HG03565 (cell line): ENCODE measurements at regions not wholly inside any gene's neighbourhood (a gene's known extent, or its start where the extent isn't known, plus 50 kb on each side); places are given as distances from the start of the nearest gene placed in this dataset.

Experiments used
- ATAC-seq: cut with Tn5 transposase; IDR thresholded peaks from one replicate; pipeline ENCODE4 v1.9.1; 2021; ENCODE audit warnings: mild to moderate bottlenecking, moderate library complexity; ENCODE audit not compliant: unreplicated experiment

DNA sequence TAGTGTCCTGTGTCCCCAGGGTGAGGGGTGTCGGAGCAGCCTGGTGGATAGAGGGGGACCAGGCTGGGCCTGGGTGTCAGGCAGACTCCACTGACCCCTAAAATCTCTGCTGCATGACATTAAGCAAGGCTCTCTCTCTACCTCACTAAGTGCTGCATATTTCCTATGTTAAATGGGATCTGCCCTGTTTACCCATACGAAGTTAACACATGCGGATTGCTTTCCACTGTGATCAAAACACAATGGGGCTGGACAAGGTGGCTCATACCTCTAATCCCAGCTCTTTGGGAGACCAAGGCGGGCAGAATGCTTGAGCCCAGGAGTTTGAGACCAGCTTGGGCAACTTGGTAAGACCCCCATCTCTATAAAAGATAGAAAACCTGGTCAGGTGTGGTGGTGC lies 426.2 kb downstream of the MIAT start:
- no peak for ATAC-seq

- ATAC-seq = no peak
These were observed 426.7 kb downstream of the MIAT start for GRCh38 chr22:27084130-27084529.

- ATAC-seq = no peak
These were observed 429.0 kb downstream of the MIAT start for GRCh38 chr22:27086080-27087044.

- no peak for ATAC-seq
These were observed 429.7 kb downstream of the MIAT start for GRCh38 chr22:27087051-27087450.

DNA sequence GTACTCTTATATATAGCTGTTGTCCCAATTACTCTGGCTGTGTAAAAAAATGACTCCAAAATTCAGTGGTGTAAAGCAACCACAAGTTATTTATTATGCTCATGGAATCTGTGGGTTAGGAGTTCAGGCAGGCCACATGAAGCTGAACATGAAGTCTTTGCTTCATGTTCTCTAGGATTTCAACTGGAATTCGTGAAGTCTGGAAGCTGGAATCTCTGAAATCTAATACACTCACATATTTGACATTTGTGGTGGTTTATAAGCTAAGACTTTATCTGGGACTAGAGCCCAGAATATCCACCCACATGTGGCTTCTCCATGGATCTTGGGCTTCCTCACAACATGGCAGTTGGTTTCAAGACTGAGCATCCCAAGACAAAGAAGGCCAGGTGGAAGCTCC lies 430.6 kb downstream of the MIAT start:
- ATAC-seq = no peak

GRCh38 chr22:27089264-27089663 lies 431.9 kb downstream of the MIAT start:
- ATAC-seq = no peak

GRCh38 chr22:27090611-27091011 lies 433.2 kb downstream of the MIAT start:
- no peak for ATAC-seq

DNA sequence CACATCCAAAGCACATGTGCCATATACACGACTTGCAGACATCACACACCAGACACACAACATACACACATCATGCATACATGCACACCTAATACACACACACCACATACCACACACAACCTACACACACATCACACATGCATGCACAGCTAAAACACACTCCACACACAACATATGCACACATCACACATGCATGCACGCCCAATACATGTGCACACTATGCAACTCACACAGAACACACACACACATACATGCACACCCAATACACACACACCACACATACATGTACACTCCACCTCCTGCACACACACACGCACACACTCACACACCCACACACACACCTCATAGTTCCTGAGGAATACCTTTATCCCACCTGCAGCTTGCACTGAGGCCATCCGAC lies 436.0 kb downstream of the MIAT start:
- no peak for ATAC-seq

DNA sequence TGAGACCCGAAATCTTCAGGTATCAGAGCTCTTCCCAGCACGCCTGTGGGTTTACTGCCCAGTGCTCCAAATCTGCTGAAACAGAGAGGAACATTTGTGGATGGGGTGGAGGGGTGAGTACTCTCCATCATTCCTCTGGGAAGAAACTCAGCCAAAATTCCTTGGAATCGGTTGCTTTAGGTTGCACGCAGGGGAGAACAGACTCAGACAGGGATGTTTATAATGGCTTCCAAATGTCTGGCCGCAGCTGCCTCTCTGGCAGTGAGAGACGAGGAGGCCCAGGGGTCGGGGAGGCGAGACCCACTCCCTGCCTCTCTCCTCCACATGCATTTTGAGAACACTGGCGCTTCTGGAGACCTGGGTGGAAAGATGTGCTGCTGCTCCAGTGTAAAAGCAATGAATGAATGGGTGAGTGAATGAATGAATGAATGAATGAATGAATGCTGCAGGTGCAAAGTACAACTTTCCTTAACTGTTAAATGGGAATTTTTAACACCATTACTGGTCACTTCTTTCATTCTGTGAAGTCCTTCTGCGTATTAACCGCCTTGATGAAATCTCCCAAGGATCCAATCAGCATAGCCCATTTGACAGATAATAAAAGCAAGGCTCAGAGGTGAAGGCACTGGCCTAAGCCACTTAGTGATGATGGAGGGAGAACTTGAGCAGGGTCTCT lies 437.4 kb downstream of the MIAT start:
- ATAC-seq = no peak

DNA sequence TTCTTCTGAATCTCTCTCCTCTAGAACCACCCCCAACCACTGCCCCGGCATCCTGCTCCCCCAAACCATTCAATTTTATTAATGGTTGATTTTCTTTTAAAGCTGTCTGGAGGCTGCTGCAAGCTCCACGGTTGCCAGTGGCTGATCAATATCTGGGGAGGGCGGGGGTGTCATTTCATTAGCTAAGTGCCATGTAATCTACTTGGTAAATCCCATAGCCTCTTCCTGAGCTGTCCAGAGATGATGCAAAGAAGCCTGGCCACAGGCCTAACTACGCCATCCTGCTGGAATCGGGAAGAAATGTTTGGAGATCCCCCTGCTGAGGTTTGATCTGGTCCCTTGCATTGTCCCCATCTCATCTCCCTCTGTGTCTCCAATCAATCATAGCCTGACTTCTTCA lies 440.1 kb downstream of the MIAT start:
- ATAC-seq = no peak

- no peak for ATAC-seq
These were observed 440.5 kb downstream of the MIAT start for GRCh38 chr22:27097933-27098332.

DNA sequence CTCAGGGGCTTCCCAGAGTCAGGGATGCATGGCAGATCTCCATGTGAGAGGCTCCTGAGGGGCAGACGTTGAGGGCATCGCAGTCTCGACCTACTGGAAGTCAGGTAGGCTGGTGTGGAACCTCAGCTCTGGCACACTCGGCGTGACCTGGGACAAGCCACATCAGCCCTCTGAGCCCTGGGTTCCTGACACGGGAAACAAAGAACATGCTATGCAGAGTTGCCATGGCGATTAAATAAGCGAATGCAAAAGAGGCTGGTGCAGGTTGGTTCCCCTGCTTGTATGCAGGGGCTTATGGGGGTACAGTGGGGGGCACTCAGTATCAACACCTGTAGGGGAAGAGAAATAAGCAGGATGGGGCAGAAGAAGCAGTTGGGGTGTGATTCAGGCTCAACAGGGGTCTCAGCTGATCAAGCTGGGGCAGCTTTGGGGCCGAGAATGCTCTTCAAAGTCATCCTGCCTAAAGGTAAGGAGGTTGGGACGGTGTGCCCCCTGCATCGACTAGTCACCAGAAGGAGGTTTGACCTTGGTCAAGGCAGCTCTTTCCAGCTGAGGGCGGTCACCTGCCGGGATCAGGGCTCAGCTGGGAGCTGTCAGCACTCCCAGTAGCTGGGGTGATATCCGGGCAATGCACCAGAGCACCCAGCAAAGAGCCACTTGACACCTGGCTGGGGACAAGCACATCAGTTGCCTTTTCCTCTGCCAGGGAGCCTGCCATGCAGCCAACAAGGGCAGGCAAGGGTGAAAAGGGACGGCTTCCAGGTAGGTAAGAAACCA lies 442.7 kb downstream of the MIAT start:
- ATAC-seq = no peak

GRCh38 chr22:27100789-27101188 lies 443.4 kb downstream of the MIAT start:
- no peak for ATAC-seq

DNA sequence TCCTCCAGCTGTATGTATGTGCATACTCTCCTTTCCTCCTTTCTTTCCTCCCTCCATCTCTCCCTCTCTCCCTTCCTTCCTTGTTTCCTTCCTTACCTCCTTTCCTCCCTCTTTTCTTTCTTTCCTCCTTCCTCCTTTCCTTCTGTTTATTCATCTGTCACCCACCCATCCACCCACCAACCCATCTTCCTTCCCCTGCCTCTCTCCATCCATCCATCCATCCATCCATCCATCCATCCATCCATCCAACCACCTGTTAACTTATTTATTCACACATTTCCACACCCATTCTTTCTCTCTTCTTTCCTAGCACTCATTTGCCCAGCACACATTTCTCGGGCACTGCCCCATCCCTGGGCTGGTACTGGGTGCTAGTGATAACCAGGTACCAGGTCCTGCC lies 443.9 kb downstream of the MIAT start:
- ATAC-seq = no peak

DNA sequence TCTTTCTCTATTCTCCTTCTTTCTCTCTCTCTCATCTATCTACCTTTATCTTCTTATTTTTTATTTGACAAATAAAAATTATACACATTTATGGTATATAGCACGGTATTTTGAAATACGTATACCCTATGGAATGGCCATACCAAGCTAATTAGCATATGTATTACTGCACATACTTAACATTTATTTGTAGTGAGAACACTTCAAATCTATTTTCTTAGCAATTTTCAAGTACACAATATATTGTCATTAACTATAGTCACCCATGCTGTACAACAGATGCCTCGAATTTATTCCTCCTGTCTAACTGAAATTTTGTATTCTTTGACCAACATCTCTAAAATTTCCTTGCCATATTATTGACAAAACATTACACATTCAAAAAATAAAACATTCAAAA lies 447.1 kb downstream of the MIAT start:
- ATAC-seq = no peak

DNA sequence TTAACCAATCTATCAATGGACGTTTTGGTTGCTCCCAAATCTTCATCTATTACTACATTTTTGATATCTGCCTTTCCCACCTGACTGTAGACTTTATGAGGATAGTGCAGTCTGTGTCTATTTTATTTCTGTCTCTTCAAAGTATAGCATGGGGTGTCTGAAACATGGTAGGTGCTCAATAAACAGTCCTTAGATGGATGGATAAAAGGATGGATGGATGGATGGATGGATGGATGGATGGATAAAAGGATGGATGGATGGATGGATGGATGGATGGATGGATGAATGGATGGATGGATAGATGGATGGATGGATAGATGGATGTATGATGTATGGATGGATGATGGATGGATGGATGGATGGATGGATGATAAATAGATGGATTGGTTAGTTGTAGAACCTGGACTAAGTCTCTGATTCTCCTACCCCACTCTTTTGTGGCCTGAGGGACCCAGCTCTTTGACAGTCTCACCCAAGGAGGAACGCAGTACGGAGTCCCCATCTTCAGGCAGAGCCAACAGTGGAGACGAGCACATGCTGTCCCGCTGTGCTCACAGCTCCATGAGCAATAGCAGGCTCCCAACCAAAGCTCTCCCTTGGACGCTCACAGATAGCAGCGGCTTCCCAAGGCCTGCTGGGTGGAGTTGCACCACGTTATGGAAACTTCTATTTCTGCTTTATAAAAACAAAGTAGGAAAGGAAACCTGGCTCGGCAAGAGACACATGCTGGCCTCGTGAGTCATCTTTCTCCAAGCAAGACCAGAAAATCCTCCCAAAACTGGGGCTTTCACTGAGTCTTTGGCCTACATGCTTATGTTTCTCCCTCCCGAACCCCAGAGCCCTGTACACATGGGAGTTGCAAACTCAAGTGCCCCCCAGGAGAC lies 448.0 kb downstream of the MIAT start:
- no peak for ATAC-seq

GRCh38 chr22:27106985-27107384 lies 449.6 kb downstream of the MIAT start:
- no peak for ATAC-seq

DNA sequence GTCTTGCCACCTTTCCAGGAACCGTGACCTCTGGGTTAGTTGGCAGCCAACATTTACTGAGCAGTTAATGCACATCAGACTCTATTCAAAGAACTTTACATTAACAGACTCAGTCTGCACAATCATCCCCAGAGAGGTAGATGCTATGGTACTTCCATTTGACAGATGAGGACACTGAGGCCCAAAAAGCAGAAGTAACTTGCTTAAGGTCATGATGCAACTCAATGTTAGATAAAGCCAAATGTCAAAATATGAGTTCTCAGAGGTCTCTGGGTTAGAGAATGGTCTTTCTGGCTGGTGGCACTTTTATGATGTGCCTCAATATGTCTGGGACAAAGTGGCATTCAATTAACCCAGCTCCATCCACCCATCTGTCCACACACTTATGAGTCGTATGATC lies 450.0 kb downstream of the MIAT start:
- no peak for ATAC-seq

- no peak for ATAC-seq
These were observed 450.4 kb downstream of the MIAT start for GRCh38 chr22:27107824-27108223.

DNA sequence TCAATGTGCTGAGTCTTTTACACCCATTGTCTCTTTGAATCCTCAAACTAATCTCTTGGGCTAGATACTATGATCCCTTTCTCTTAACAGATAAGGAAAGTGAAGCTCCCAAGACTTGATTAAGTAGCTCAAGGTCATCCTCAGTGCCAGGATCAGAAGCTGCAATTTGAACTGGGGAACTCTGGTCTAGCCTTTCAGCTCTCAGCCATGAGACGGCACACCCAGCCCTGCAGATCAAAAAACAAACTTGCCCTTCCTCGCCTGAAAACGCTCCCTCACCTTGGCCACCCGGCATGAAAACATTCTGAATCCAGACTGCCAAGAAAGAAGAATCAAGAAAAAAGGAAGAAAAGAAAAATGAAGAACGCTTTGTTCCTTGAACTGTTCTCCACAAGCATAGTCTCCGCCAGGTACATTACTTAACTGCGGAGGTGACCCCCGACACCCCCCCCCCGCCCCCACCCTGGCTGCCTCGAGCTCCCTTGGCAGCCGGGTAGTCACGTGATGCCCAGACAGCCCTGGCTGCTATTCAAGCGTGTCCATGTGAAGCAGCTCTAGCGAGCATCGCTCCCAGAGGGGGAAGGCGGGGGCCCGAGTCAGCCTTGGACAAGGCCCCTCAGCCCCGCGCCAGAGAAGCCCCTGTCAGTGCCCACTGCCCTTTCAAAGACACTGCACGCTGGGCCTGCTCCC lies 451.2 kb downstream of the MIAT start:
- ATAC-seq = no peak
